RPMI7951 (cell line): ENCODE measurements at regions not wholly inside any gene's neighbourhood (a gene's known extent, or its start where the extent isn't known, plus 50 kb on each side); places are given as distances from the start of the nearest gene placed in this dataset.

ENCODE experiments used
- DNase-seq: peaks from one replicate; pipeline ENCODE4 v3.0.0-alpha.2; 2012; ENCODE audit warnings: low read depth

DNA sequence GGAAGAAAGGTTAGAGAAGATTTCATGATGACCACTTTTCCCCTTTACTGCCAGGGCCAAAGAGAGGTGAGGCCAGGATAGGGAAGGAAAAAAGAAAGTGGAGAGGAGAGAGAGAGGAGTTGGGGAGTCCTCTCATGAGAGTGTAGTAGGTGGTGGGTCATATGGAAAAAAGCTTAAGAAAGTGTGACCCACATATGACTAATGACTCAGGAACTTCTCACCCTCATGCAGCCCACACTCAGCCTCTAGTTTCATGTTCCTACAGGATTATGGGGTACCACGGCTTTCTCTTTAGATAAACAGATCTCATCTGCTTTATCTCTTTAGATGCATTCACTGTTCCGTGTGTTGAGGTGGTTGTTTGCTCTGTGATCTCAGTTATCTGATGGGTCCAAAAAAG, 462.5 kb upstream of the IGFBP3 start:
- DNase-seq, result peak; percentile 75

DNA sequence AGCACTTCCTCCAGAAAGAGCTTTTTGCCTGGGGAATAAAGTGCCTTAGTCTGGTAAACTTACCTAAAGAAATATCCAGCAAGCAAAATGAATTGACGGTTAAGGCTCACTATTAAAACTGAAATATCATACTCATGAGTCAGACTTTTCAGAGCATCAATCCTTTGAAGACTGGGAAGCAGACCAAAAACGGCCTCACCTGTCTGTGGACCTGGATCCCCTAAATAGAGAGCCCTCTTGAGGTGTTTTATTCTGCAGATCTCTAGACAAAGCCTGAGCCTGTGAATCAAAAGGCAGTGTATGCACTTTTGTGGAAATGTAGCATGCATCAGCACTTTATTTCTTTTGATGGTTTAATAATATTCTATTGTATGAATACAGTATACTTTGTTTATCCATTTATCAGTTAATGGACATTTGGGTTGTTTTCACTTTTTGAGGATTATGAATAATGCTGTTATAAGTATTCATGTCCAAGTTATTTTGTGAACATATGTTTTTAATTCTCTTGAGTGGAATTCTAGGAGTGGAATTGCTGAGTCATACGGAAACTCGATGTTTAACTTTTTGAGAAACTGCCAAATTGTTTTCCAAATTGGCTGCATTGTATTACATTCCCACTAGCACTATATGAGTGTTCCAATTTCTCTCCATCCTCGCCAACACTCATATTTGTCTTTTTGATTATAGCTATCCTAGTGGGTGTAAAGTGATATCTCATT, 449.0 kb upstream of the IGFBP3 start:
- peak; percentile 95 for DNase-seq

DNA sequence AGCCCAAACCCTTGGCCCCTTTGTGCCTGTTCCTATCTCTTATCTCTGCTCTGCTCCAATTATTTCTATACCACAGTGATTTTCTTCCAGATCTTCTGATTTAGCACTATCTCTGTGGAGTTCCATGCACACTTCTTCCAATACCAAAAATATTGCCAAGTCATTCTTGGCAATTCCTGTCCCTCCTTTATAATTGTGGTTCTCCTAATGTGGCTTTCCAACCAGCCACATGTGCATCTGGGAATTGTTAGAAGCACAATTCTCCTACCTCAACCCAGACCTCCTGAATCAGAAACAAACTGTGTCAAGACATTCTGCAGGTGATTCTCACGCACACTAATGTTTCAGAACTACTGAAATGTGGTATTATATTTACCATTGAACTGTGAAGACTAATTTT, 447.8 kb upstream of the IGFBP3 start:
- DNase-seq, result peak; percentile 76

DNA sequence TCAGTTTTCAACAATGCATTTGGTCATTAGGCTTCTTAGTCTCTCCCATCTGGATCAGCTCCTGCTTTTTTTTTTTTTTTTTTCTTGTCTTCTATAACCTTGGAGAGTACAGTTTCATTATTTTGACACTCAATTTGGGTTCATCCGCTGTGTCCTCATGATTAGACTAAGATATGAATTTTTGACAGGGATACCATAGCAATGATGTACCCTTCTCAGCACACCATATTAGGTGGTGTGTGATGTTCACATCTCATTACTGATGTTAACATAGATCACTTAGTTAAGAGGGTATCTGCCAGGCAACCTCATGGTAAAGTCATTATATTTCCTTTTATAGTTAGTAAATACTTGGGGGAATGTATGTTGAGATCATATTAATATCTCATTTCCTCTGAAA, 445.5 kb upstream of the IGFBP3 start:
- no peak for DNase-seq

DNA sequence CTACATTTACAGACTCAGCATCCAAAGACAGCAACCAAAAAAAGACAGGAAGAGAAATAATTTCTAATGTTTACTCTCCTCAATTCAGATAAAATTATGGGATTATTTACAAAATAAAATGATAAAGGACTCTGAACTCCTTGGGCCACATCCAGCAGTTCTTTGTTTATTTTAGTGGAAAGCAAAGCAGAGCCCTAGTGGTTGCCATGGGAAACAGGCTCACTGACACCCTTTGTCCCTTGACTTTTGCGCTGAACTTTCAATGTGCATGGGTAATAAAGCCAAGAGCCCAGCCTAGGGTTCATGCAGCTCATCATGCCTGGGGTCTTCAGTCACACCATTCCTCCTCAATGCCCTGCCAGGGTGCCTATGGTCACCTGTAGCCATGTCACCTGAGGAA, 442.6 kb upstream of the IGFBP3 start:
- DNase-seq, result no peak

DNA sequence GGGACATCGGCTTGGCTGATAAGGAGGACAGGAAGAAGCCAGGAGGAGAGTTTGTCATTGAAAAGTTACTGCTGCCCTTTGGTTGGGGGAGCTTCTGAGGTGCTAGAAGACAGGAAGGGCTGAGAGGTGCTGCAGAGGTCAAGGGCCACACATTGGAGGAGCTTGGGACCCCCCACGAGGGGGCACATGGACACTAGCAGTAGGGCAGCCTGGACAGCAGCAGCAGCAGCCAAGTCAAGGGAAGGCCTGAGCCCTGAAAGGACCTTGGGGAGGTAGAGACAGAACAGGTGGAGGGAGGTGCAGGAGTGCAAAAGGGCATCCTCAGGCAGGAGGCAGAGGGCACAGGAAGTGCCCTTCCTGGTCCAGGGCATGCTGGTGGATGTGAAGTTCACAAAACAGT, 439.7 kb upstream of the IGFBP3 start:
- DNase-seq, result peak; percentile 13

DNA sequence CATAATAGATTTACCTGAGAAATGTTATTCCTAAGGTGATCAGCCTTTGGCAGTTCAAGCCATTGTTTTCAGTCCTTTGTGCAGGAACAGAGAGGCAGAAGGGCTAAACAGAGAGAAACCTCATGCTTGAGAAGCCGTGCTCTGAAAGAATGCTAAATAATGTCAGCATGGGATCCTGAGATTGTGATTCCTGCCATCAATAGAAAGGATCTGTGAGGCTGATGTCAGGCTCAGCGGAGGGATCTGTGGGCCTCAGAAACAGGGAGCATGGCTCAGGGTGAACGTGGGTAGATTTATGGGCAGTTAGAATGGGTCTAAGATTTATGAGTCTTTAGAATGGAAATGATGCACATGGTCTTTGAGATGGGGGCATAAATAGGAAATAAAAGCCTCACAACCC, 439.2 kb upstream of the IGFBP3 start:
- DNase-seq, result no peak

DNA sequence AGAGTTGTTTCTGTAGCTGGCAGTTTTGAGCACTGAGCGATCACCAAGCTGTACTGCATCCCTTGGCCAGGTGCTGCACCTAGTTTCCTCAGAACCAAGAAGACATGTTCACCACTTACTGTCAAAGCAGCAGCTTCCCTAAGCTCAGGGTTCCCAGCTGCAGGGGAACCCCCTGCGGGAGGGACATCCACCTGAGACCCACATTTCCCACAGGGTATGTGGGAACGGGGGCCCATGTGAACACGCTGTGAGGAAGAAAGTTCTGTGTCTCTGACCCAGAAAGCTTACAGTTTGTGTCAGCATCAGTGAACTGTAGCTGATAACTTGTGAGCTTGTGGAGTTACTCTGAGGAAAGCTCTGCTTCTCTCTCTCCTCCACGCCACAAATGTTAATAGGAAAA, 436.8 kb upstream of the IGFBP3 start:
- no peak for DNase-seq

DNA sequence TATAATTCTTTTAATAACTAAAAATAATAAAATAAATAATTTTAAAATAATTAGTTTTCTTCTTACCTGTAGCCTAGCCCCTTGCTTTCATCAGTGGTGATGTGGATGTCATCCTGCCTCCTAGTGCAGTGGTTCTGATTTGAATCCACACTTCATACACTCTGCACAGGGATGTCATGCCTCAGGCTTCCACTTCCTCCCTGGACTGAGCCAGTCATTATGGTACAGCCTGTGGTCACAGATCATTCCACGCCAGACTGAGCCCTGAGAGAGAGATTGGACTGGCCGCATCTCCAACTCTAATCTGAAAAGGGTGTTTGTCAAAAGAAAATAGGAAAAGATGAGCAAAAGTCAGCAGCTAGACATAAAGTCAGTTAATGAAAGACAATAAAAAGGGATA, 436.2 kb upstream of the IGFBP3 start:
- peak; percentile 13 for DNase-seq

DNA sequence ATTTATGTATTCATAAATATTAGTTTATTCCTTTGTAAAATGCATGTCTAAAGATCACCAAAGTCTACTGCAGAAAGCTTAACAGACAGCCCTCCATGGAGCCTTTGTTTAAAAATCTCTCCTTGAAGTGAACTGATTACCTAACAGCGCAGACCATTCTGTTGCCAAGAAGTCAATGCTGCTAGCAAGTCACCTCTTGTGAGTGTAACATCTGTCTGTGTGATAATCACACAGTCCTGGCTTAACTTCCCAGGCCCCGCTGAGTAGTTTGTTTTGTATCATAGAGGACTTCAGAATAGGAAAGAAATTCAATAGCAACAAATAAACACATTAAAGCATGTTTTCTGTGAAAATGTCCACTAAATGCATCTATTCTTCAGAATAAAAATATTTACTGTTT, 435.3 kb upstream of the IGFBP3 start:
- no peak for DNase-seq

DNA sequence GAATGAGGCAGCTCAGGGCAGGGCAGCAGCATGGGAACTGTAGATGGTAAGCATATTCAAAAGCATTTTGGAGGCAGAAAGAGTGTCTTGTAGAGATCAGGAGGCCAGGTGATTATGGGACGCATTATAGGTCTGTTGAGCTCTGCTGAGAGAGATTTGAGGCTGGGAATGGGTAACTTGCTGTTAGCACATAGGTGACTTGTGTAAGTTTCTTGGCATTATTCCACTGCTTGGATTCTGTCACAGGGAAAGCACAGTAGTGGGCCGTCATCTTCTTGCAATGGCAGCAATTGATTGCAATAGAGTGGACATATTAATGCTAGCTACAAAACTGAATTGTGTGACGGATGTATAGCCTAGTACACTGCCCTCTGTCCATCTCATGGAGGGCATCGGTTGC, 434.3 kb upstream of the IGFBP3 start:
- no peak for DNase-seq

DNA sequence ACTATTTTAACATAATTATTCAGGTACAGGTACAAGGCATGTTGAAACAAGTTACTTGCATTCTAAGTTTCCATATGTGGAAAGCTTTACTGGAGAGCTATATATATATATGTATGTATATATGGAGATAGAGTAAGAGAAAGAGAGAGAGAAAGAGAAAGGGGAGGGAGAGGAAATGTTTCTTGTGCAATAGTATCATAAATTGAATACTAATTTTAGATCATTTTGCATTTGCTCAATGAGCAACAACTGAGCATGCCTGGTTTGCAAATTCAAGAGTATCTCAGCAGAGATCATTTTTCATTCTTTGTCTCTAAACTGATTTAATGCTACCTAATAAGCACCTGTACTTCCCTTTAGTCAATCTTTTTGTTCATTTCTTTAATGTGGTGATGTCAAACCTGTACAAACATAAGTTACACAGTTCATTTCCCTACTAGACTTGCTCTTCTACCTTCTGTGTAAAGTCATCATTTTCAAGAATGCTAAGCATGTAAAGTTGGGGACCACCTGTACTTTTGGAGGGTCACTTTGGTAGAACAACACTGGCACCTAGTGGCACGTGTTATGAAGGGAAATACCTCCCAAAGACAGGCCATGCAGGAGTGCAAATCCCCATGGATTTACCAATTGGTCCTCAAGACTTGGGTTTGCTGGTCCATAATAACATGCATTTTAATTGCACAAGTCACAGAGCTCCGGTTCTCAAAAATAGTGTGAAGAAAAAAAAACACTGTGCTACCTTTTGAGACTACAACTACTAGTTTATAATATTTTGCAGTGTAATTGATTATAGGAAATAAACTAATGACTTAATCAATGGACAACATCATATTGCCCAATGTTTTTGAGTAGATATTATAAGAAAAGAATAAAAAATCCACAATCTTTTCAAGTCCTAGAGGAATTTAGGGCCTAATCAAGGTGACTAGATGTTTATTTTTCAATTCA, 431.2 kb upstream of the IGFBP3 start:
- DNase-seq, result peak; percentile 66

DNA sequence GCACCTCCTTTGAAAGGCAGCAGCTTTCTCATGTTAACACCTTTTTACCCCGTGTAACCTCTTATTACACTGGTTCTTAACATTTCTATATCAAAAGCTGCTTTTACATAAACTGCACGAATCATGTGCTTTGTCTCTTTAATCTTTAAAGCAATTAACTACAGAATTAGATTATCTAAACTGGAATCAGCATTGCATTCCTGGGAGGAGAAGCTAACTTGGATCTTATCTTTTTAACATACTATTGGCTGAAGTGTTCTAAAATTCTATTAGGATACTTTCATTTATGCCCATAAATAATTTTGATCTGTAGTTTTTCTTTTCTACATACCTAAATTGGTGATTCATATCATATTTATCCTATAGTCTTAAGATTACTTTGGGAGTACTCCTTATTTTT, 428.4 kb upstream of the IGFBP3 start:
- DNase-seq, result no peak

DNA sequence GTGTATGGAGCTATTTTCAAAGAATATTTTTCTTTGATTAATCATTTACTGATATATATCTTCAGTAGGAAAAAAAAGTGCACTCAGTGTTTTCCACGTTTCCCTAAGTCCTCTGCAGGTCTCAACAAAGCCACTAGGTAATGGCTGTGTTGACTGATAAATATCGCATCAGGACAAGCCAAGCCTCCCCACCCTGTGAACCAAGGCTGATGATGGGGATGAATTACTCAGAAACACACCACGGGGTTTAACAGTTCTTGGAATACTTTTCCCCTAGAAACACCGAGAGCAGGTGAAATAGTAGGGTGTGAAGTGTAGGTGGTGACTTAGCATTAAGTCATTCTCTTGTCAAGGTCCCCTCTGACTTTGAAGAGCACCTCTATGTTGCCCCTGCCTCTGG, 423.5 kb upstream of the IGFBP3 start:
- DNase-seq, result no peak

DNA sequence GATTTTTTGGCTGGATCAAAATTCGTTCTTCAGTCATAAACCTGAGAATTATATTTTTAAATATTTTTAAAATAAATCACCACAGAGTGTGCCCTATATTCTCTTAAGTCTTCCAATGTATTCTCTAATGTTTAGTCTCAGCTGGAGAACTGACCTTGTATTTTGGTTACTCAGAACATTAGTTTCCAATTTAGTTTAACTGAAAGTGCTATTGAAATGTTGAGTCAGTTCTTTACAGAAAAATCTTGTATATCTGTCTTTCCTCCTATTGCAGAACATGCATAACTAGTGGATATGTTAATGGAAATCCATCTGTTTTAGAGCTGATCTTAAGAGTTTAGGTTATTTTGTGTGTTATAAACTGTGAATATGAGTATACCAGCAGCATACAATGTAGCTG, 422.7 kb upstream of the IGFBP3 start:
- DNase-seq, result no peak

DNA sequence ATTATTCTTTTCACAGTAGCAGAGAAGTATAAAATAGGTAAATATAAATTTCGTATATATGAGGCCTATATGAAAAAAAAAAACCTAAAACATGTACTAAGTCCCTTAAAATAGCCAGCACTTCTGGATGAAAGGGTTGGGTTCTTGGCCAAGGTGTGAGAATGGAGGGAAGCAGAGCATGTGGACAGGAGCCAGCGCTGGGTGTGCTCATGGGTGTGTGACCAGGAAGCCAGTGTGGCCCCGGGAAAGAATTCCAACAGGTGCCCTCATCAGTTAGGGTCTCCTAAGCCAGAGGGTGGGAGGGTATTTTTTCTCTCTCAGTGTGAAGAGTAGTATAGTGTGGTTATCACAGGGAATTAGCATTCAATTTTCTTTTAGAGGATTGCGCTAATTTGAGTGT, 401.9 kb upstream of the IGFBP3 start:
- DNase-seq, result no peak

DNA sequence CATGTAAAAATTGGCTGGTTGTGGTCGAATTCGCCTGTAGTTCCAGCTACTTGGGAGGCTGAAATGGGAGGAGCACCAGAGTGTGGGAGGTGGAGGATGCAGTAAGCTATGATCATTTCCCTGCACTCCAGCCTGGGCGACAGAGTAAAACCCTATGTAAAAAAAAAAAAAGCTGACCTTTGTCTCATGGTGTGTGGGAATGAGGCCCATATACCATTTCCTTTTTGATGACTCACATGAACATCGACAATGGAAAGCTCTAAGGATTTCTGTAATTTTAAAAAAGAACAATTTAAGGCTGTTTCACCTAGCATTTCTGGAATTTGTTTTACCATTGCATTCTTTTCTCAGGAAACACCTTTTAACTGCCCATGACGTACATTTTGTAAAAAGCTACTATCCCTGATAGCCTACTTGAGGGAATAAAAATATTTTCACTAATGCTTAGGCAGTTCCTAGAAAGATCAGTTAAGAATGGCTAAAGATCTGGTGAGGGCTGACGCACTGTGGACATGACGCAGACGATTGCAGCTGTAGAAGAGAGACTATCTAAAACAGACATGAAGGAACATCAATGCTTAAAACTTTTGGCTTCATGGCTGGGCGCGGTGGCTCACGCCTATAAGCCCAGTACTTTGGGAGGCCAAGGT, 400.6 kb upstream of the IGFBP3 start:
- peak; percentile 58 for DNase-seq

DNA sequence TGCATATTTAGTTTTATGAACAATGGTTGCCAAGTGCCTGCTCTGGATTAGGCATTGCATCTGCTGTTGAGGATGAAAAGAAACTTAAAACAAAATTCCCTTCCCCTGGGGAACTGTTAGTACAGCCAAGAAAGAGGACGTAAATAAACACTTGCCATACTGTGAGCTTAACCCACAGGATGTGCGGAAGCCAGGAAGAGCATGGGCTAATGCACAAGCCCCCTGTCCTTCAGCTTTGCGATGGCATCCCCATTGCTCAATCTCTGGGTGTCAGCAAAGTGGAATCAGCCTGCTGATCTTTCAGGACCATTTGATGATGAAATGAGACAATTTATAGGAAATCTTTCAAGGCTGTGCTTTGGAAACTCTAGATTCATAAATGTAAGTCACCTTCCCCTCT, 399.9 kb upstream of the IGFBP3 start:
- no peak for DNase-seq

DNA sequence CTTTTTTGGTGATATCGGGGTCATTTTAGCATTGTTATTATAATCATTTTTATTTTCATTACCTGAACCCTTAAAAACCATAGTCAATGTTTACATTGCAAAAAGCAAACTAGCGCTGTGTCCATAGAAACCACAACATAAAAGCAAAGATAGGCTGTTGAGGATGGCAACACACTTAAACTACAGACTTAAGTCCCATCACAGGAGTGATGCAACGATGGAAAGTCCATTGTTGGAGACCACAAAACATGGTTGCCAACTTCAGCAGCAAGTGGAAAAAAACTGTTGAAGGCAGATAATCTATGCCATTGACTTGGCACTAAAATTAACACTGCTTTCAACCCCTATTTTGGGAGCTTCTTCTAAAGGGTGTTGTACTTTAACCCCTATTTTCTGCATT, 398.8 kb upstream of the IGFBP3 start:
- DNase-seq, result peak; percentile 24

DNA sequence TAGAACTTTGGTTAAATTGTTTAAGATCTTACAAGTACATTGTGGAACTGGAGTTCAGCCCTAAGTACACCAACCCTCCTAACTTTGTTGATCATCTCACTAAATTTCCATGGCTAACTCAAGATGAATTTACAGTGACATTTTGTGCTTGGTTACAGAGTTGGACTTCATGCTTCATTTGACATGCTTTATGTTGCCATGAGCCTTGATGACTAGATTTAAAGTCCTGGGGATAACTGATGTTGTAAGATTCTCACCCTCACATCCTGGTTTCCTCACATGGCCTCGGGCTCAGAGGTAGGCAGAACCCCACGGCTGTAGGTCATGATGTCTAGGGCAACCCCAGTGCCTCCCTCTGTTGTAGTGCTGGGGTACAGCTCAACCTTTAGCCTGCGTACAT, 397.2 kb upstream of the IGFBP3 start:
- no peak for DNase-seq

DNA sequence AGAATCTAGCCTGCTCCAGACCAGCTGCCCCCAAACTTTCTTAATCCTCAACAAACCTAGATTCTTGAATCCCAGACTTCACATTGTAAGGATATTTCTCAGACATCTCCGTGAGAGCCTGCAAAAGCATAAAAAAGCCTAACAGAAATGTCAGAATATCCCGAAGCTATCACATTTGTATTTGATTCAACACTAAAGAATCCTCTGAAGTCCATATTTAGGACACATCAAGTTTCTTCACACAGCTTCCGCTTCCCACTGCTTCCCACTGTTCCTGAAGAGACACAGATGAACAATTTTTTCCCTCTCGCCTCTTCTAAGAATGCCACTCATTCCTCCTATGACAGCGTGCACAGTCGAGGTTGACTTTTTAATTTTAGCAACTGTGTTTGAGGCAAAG, 396.2 kb upstream of the IGFBP3 start:
- peak; percentile 60 for DNase-seq

DNA sequence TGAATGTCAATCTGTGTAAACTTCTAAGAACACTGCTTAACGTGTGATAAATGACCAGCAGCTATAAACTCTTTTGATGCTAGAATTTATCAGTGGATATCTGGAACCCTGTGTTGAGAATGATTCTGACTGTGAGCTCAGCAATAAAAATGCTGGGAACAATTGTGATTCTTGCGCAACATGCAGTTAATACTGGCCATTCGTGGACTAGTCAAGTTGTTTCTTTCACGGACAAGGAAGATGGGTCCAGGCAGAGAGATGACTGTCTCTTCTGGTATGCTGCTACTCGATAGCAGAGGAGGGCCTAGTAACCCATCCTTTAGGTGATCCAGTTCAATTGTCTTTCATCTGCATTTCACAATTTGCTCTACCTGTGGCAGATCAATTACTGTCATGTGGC, 394.8 kb upstream of the IGFBP3 start:
- DNase-seq, result peak; percentile 36

DNA sequence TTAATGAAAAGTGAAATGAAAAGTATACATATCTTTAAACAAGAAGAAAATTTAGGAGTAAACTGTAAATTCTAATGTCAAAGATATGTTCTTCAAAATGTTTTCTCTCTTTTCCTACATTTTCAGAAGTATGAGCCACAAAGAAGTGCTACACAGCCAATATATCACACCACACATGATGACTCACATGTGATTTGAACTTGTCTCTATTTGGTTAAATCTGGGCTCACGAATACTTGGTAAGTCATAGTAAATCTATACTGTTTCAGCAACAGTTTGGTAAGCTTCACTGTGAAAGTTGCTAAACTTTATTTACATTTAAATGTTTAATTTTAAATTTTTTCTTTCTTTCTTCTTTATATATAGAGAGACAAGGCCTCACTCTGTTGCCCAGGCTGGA, 380.6 kb upstream of the IGFBP3 start:
- peak; percentile 28 for DNase-seq
